Kidney (tissue), 13 donors: ENCODE measurements at regions not wholly inside any gene's neighbourhood (a gene's known extent, or its start where the extent isn't known, plus 50 kb on each side); places are given as distances from the start of the nearest gene placed in this dataset.

ENCODE experiments used
- DNase-seq, 5 donors: peaks; one replicate each; pipeline ENCODE4 v3.0.0-alpha.2; 2013 to 2020
- FAIRE-seq: peaks from 2 replicates; lab custom pipeline; 2012; peaks lifted over from hg19 to GRCh38; lab: Jason Lieb, UNC
- H3K27ac ChIP-seq, 2 donors: one replicate each; pipeline ENCODE4 v1.7.0; 2013; ENCODE audit warnings: low read depth in 2 of 2, low read length in 2 of 2, inconsistent platforms in 1 of 2
- H3K27me3 ChIP-seq: one replicate; pipeline ENCODE4 v1.7.1; 2013; ENCODE audit warnings: low read length, inconsistent platforms; ENCODE audit not compliant: control insufficient read depth, insufficient read depth
- H3K36me3 ChIP-seq, 3 donors: one replicate each; pipeline versions ENCODE4 v1.7.0 to v1.7.1; 2013; ENCODE audit warnings: low read length in 3 of 3, control low read depth in 1 of 3, inconsistent platforms in 1 of 3; ENCODE audit not compliant: insufficient read depth in 3 of 3, control insufficient read depth in 2 of 3
- H3K4me1 ChIP-seq, 3 donors: one replicate each; pipeline versions ENCODE4 v1.7.0 to v1.7.1; 2013; ENCODE audit warnings: low read length in 3 of 3, inconsistent platforms in 1 of 3, low read depth in 1 of 3; ENCODE audit not compliant: control insufficient read depth in 2 of 3, insufficient read depth in 2 of 3
- H3K4me3 ChIP-seq, 3 donors: one replicate each; pipeline versions ENCODE4 v1.7.0 to v1.8.1; 2013; ENCODE audit warnings: low read length in 3 of 3, control low read depth in 1 of 3, inconsistent platforms in 1 of 3
- H3K9ac ChIP-seq, 3 donors: one replicate each; pipeline versions ENCODE4 v1.7.0 to v1.7.1; 2013; ENCODE audit warnings: low read length in 3 of 3, control low read depth in 1 of 3, inconsistent platforms in 1 of 3
- H3K9me3 ChIP-seq, 3 donors: one replicate each; pipeline versions ENCODE4 v1.7.0 to v1.7.1; 2013; ENCODE audit warnings: low read length in 3 of 3, control low read depth in 1 of 3, inconsistent platforms in 1 of 3; ENCODE audit not compliant: control insufficient read depth in 2 of 3, insufficient read depth in 1 of 3
- CTCF ChIP-seq: IDR thresholded peaks from 3 replicates; pipeline ENCODE4 v1.5.1; 2012; ENCODE audit warnings: mild to moderate bottlenecking, moderate library complexity, borderline replicate concordance; ENCODE audit not compliant: insufficient read depth; ENCODE audit errors: extremely low read depth
- intact Hi-C: fragments of 100-400 bp; cut with DNase I; formaldehyde crosslinking; loops from one replicate; pipeline ENCODE4 v1.11.1; 2022
- donor health status: control.
- donor health status: control.
- donor health status: control.
- donor health status: control.
- donor health status: control.
- donor health status: DM: yes; HTN: yes; CAD: no.
- donor health status: Normal renal cell carcinoma (clear cell type).

- intact Hi-C loops, result no loop called here
- H3K36me3 ChIP-seq, result no peaks in the 10 kb centered on the region
- H3K27ac ChIP-seq, result peak overlapping the region; percentile 24 to 58
- no peaks in the 10 kb centered on the region for H3K27me3 ChIP-seq
- no peak for TF ChIP-seq CTCF
- H3K4me3 ChIP-seq, result no peak overlapping the region
- no peak for FAIRE-seq
- H3K9ac ChIP-seq, result no peak overlapping the region
- DNase-seq, result peak in 1 of 5 donors; percentile 19
- H3K9me3 ChIP-seq, result no peaks in the 10 kb centered on the region
- H3K4me1 ChIP-seq, result peaks cover 0 to 6% (median 3%) of the 10 kb centered on the region in 3 donors
Observed at GRCh38 chr2:217688494-217688893, 314.3 kb downstream of the TNS1 start.

GRCh38 chr2:217687771-217688170 is 315.0 kb downstream of the TNS1 start:
- H3K27ac ChIP-seq, result no peak overlapping the region
- H3K36me3 ChIP-seq, result no peaks in the 10 kb centered on the region
- TF ChIP-seq CTCF, result no peak
- FAIRE-seq, result no peak
- intact Hi-C loops, result no loop called here
- no peak for DNase-seq
- no peaks in the 10 kb centered on the region for H3K27me3 ChIP-seq
- H3K4me3 ChIP-seq, result no peak overlapping the region
- no peaks in the 10 kb centered on the region for H3K9me3 ChIP-seq
- H3K9ac ChIP-seq, result no peak overlapping the region
- peaks cover 0 to 6% (median 3%) of the 10 kb centered on the region in 3 donors for H3K4me1 ChIP-seq

GRCh38 chr2:217685255-217685605 is 317.6 kb downstream of the TNS1 start:
- intact Hi-C loops, result no loop called here
- Histone ChIP-seq H3K4me3 (no peak overlapping the region), H3K27me3 (no peaks in the 10 kb centered on the region), H3K36me3 (no peaks in the 10 kb centered on the region), H3K9me3 (no peaks in the 10 kb centered on the region), H3K9ac (no peak overlapping the region), H3K4me1 (peaks cover 0 to 9% (median 3%) of the 10 kb centered on the region in 3 donors), H3K27ac (no peak overlapping the region)
- FAIRE-seq, result no peak
- peak in 1 of 5 donors; percentile 37 for DNase-seq
- no peak for TF ChIP-seq CTCF

GRCh38 chr2:217684431-217685254 is 318.2 kb downstream of the TNS1 start:
- no peak for FAIRE-seq
- peaks cover 0 to 9% (median 3%) of the 10 kb centered on the region in 3 donors for H3K4me1 ChIP-seq
- intact Hi-C loops, result no loop called here

More at GRCh38 chr2:217684431-217685254, 318.2 kb downstream of the TNS1 start:
- no peaks in the 10 kb centered on the region for H3K9me3 ChIP-seq
- no peak overlapping the region for H3K27ac ChIP-seq
- no peaks in the 10 kb centered on the region for H3K36me3 ChIP-seq
- TF ChIP-seq CTCF, result no peak
- H3K9ac ChIP-seq, result no peak overlapping the region
- no peak for DNase-seq
- H3K27me3 ChIP-seq, result no peaks in the 10 kb centered on the region
- no peak overlapping the region for H3K4me3 ChIP-seq
